Upper lobe of left lung (tissue), 6 donors: ENCODE measurements at regions not wholly inside any gene's neighbourhood (a gene's known extent, or its start where the extent isn't known, plus 50 kb on each side); places are given as distances from the start of the nearest gene placed in this dataset.

Experiments used
- ATAC-seq, 2 donors: fragments of 200-7000 bp; cut with Tn5 transposase; one replicate each; pipeline ENCODE4 v1.9.1; 2022; ENCODE audit warnings: mild to moderate bottlenecking in 2 of 2, moderate library complexity in 2 of 2; ENCODE audit not compliant: low FRiP score in 2 of 2
- DNase-seq, 2 donors: peaks; one replicate each; pipeline ENCODE4 v3.0.0-alpha.2; 2019 to 2020
- H3K27ac ChIP-seq, 4 donors: fragments of 200-600 bp; sonication (generic); one replicate each; pipeline ENCODE4 v1.5.1; 2016 to 2019
- H3K27me3 ChIP-seq, 4 donors: fragments of 200-600 bp; sonication (generic); one replicate each; pipeline ENCODE4 v1.5.1; 2017 to 2019
- H3K36me3 ChIP-seq, 4 donors: fragments of 200-600 bp; sonication (generic); one replicate each; pipeline ENCODE4 v1.5.1; 2016 to 2019
- H3K4me1 ChIP-seq, 4 donors: fragments of 200-600 bp; sonication (generic); one replicate each; pipeline ENCODE4 v1.5.1; 2018 to 2019
- H3K4me3 ChIP-seq, 4 donors: fragments of 200-600 bp; sonication (generic); one replicate each; pipeline ENCODE4 v1.5.1; 2017 to 2019; ENCODE audit warnings: mild to moderate bottlenecking in 2 of 4, moderate library complexity in 1 of 4
- H3K9me3 ChIP-seq, 4 donors: fragments of 200-600 bp; sonication (generic); one replicate each; pipeline ENCODE4 v1.5.1; 2018 to 2019
- CTCF ChIP-seq, 6 experiments: fragments of 450-650 bp in 4 of 6; fragments of 200-600 bp in 2 of 6; sonication (generic) in 2 of 6; IDR thresholded peaks; one replicate each; pipeline ENCODE4 v1.5.1; 2016 to 2019; ENCODE audit warnings: antibody characterized with exemption in 6 of 6
- EP300 ChIP-seq, 4 donors: sonication (generic); formaldehyde crosslinking; IDR thresholded peaks; one replicate each; pipeline ENCODE4 v1.5.1; 2017; ENCODE audit warnings: antibody characterized with exemption in 4 of 4, control low read depth in 2 of 4
- POLR2A ChIP-seq, 4 donors: fragments of 450-650 bp; IDR thresholded peaks; one replicate each; pipeline ENCODE4 v1.5.1; 2016 to 2017; ENCODE audit warnings: antibody characterized with exemption in 4 of 4, mild to moderate bottlenecking in 2 of 4
- POLR2AphosphoS5 ChIP-seq, 2 donors: sonication (generic); formaldehyde crosslinking; IDR thresholded peaks; one replicate each; pipeline ENCODE4 v1.5.1; 2017; ENCODE audit warnings: antibody characterized with exemption in 2 of 2
- WGBS, 2 donors: methylation state at CpG; one replicate each; pipeline ENCODE4 v1.1.5; 2017 to 2018; 5-methylcytosine and 5-hydroxymethylcytosine counted together
- donor health status: DM: no; HTN: no; CAD: no; lungs with moderate emphysema.
- donor health status: DM: no; HTN: yes; CAD: no; lungs with severe emphysema.

GRCh38 chr16:17885659-17886207, 415.0 kb upstream of the XYLT1 start:
- Histone ChIP-seq H3K27ac (no peak overlapping the region), H3K27me3 (no peaks in the 10 kb centered on the region), H3K9me3 (no peaks in the 10 kb centered on the region), H3K4me1 (no peaks in the 10 kb centered on the region), H3K36me3 (no peaks in the 10 kb centered on the region), H3K4me3 (no peak overlapping the region)
- WGBS, 2 donors = 80 to 82% methylated on average over 7 of the region's 7 CpGs
- no peak for TF ChIP-seq POLR2AphosphoS5 (IDR thresholded peaks at IDR 0.05)
- TF ChIP-seq POLR2A (IDR thresholded peaks at IDR 0.05) = no peak
- TF ChIP-seq EP300 (IDR thresholded peaks at IDR 0.05) = no peak
- TF ChIP-seq CTCF (IDR thresholded peaks at IDR 0.05) = no peak
- ATAC-seq (peak in 1 of 2 donors; percentile 49), DNase-seq (no peak)

- TF ChIP-seq EP300 (IDR thresholded peaks at IDR 0.05) = no peak
- no peaks in the 10 kb centered on the region for H3K36me3 ChIP-seq
- DNase-seq (no peak), ATAC-seq (no peak)
- WGBS, 2 donors = 45 to 68% methylated on average over 2 of the region's 2 CpGs
- H3K9me3 ChIP-seq = no peaks in the 10 kb centered on the region
- no peaks in the 10 kb centered on the region for H3K27me3 ChIP-seq
- H3K27ac ChIP-seq = no peak overlapping the region
- H3K4me1 ChIP-seq = no peaks in the 10 kb centered on the region
- H3K4me3 ChIP-seq = no peak overlapping the region
Measured at GRCh38 chr16:17877821-17878360, 407.1 kb upstream of the XYLT1 start.

GRCh38 chr16:17866996-17867395, 396.2 kb upstream of the XYLT1 start:
- ATAC-seq (no peak), DNase-seq (no peak)
- Histone ChIP-seq H3K4me3 (no peak overlapping the region), H3K9me3 (no peaks in the 10 kb centered on the region), H3K27ac (no peak overlapping the region), H3K36me3 (no peaks in the 10 kb centered on the region), H3K4me1 (no peaks in the 10 kb centered on the region), H3K27me3 (no peaks in the 10 kb centered on the region)
- WGBS, 2 donors = 48 to 52% methylated on average over 5 of the region's 5 CpGs
- TF ChIP-seq EP300 (IDR thresholded peaks at IDR 0.05) = no peak
- TF ChIP-seq CTCF (IDR thresholded peaks at IDR 0.05) = no peak
- TF ChIP-seq POLR2A (IDR thresholded peaks at IDR 0.05) = no peak
- no peak for TF ChIP-seq POLR2AphosphoS5 (IDR thresholded peaks at IDR 0.05)

- Histone ChIP-seq H3K27ac (no peak overlapping the region), H3K9me3 (no peaks in the 10 kb centered on the region), H3K36me3 (no peaks in the 10 kb centered on the region), H3K27me3 (no peaks in the 10 kb centered on the region), H3K4me3 (no peak overlapping the region), H3K4me1 (no peaks in the 10 kb centered on the region)
- ATAC-seq (no peak), DNase-seq (no peak)
- TF ChIP-seq POLR2AphosphoS5 (IDR thresholded peaks at IDR 0.05) = no peak
- TF ChIP-seq CTCF (IDR thresholded peaks at IDR 0.05) = no peak
- TF ChIP-seq EP300 (IDR thresholded peaks at IDR 0.05) = no peak
- no peak for TF ChIP-seq POLR2A (IDR thresholded peaks at IDR 0.05)
- WGBS, 2 donors = 93 to 95% methylated on average over 6 of the region's 6 CpGs
Measured at GRCh38 chr16:17861981-17862479, 391.3 kb upstream of the XYLT1 start.

- H3K27ac ChIP-seq = no peak overlapping the region
- H3K4me3 ChIP-seq = no peak overlapping the region
- DNase-seq = peak in 1 of 2 donors; percentile 2
- WGBS, 2 donors = 57 to 58% methylated on average over 10 of the region's 10 CpGs
- TF ChIP-seq CTCF (IDR thresholded peaks at IDR 0.05) (no peak), EP300 (IDR thresholded peaks at IDR 0.05) (no peak), POLR2A (IDR thresholded peaks at IDR 0.05) (no peak), POLR2AphosphoS5 (IDR thresholded peaks at IDR 0.05) (no peak)
- H3K36me3 ChIP-seq = no peaks in the 10 kb centered on the region
- H3K9me3 ChIP-seq = peaks cover 0 to 4% (median 0%) of the 10 kb centered on the region in 4 donors
- no peaks in the 10 kb centered on the region for H3K27me3 ChIP-seq
- H3K4me1 ChIP-seq = no peaks in the 10 kb centered on the region
- ATAC-seq = no peak
Measured at GRCh38 chr16:17858061-17858460, 387.3 kb upstream of the XYLT1 start.
